HG02852 (cell line): ENCODE measurements at regions not wholly inside any gene's neighbourhood (a gene's known extent, or its start where the extent isn't known, plus 50 kb on each side); places are given as distances from the start of the nearest gene placed in this dataset.

Experiments used
- ATAC-seq: cut with Tn5 transposase; IDR thresholded peaks from one replicate; pipeline ENCODE4 v1.9.1; 2021; ENCODE audit warnings: mild to moderate bottlenecking, moderate library complexity; ENCODE audit not compliant: unreplicated experiment

GRCh38 chr11:59302991-59303390 is 55.7 kb upstream of the OR5AN1 start:
- ATAC-seq = no peak

- no peak for ATAC-seq
Observed at GRCh38 chr11:59295435-59295834, 63.3 kb upstream of the OR5AN1 start.

DNA sequence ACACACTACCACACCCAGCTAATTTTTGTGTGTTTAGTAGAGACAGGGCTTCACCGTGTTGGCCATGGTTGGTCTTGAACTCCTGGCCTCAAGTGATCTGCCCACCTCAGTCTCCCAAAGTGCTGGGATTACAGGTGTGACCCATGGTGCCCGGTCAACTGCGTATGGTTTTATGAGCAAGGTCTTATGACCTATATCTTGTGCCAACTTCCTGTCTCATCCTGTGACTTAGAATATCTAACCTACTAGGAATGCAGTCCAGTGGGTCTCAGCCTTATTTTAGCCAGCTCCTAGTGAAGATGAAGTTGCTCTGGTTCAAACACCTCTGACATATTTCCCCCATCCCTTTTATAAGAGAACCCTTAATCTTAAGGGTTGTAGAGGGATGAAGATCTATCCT is 66.1 kb upstream of the OR5AN1 start:
- no peak for ATAC-seq

GRCh38 chr11:59291228-59291627 is 67.5 kb upstream of the OR5AN1 start:
- no peak for ATAC-seq

DNA sequence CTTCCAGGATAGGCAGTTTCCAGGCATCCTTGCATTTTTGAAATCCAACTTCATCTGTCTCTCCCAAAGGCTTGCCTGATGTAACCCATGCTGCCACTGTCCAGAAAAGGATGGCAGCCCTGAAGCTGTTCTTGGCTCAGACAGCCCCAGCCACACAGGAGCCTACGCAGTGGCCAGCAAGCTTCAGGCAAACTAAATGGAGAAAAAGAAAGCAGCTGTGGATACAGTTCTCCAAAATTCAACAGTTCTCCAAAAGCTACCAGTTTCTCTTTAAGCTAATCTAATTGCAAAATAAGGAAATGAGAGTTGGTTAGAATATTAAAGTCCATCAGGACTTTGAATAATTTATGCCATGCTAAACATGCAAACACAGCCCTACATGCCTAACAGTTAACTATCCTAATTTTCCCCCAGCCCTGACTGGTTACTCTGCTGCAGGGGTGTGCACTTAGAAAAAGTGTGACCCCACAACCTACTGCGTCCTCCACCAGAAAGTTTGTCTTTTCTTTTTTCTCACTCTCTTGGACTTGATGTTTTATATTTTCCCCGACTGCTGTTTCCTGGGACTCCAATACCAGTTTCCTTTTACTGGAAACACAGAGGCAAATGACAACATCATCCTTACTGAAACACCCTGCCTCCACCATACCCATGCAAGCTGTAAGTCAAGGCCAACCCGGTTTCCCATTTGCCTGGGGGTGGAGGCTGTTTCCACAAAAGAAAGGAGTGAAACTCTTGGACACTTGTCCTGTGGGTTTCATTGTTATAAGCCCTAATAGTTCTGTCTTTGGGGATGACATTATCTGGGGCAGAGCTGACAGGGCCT is 69.1 kb upstream of the OR5AN1 start:
- no peak for ATAC-seq

- no peak for ATAC-seq
Observed at GRCh38 chr11:59285716-59286260, 72.9 kb upstream of the OR5AN1 start.

DNA sequence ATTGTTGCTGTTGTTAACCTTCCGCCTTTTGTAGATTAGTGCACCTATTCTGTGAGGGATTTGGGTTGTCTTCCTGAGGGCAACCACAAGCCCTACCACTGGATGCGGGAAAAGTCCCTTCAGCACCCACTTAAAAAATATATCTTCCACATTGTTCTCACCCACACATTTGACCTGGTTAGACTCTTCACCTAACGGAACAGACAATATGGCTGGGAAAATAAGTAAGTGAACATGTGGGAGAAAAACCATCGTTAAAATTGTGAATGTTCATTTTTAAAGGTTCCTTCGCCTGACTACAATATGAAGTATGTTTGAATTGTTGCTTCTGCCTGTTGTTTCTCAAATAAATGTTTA is 72.0 kb upstream of the MPEG1 start:
- ATAC-seq = peak; percentile 2

DNA sequence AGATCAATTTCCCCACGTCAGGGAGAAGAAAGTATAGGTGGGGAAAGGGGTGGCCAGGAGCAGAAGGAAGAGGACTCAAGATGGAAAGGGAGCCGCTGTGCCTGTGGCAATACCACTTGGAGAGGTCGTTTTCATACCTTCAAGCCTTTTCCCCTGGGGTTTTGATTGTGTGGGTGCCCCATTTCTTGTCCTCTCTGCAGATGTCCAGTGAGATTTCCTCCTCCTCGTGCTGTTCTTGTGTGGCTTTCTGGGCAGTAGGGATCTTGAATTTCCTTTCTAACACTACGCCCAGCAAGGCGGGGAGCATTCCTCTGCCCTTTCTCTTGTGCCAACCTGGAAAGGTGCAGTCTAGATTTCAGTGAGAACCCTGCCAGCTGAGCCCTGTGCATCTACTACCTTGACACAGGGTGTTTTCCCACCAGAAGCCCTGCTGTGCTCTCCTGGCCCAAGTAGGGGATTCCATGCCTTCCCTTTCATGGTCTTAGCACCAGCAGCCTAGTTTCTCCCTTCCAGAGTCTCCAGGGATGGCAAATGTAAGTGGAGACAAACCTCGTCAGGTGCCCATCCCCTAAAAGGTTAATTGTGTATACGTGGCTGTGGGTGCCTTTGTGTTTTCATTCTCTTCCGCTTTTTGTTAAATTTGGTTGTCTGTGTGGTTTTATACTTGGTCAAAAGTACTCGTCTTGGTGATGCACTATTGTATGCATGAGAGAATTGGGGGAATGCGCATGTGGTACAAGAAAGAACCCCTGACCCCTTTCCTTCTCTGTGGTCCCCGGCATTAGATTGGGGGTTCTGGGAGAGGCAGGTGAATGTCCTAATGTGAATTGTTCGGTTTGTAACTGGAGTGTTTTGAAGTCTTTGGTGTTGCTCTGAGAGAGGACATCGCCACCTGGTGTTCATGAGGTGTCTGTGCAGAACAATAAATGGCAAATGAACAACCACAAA is 71.4 kb upstream of the MPEG1 start:
- ATAC-seq = peak; percentile 68

DNA sequence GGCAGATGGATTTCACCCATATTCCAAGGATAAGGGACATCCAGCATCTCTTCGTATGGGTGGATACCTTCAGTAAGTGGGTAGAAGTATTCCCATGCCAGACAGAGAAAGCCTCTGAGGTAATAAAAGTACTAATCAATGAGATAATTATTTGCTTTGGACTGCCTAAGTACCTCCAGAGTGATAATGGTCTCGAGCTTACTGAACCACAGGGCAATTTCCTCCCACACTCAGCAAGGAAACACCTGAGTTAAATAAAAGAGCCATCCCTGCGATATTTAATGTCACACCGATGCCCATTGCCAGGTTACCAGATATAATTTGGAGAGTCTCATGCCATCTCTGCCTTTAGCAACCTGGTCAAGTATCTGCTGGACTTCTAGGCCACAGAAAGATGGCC is 70.6 kb upstream of the MPEG1 start:
- ATAC-seq = no peak

DNA sequence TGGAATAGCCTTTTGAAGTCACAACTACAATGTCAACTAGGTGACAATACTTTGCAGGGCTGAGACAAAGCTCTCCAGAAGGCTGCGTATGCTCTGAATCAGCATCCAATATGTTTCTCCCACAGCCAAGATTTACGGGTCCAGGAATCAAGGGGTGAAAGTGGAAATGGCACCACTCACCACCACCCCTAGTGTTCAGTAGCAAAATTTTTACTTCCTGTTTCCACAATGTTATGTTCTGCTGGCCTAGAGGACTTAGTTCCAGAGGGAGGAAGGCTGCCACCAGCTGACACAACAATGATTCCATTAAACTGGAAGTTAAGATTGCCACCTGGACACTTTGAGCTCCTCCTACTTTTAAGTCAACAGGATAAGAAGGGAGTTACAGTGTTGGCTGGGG is 68.5 kb upstream of the MPEG1 start:
- ATAC-seq = no peak

GRCh38 chr11:59273373-59273841 is 60.7 kb upstream of the MPEG1 start:
- peak; percentile 85 for ATAC-seq

GRCh38 chr11:59272771-59273372 is 60.1 kb upstream of the MPEG1 start:
- peak; percentile 21 for ATAC-seq

DNA sequence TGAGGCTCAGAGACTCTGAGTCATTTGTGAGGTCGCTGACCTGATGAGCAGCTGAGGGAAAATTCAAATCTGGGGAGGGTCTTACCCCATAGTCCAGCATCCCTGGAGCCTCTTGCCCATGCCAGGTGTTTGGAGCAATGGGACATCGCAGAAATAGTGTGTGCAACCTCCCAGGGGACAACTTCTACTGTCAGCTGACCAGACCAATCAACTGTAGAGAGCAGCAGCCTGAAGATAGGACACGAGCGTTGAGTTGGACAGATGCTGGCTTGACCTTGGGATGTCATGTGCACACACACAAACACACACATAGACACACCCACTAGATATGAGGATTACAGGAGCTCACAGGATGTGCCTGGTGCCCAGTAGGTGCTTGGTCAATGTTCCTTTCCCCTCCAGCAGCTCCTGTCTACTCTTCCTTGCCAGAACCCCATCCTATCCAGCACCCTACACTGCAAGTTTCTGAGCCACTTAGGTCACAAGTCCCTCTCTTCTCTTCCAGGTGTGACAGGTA is 59.1 kb upstream of the MPEG1 start:
- ATAC-seq = no peak

GRCh38 chr11:59271247-59271755 is 58.6 kb upstream of the MPEG1 start:
- no peak for ATAC-seq

- no peak for ATAC-seq
Observed at GRCh38 chr11:59267736-59268475, 55.2 kb upstream of the MPEG1 start.

GRCh38 chr11:59267196-59267595 is 54.5 kb upstream of the MPEG1 start:
- ATAC-seq = peak; percentile 73

DNA sequence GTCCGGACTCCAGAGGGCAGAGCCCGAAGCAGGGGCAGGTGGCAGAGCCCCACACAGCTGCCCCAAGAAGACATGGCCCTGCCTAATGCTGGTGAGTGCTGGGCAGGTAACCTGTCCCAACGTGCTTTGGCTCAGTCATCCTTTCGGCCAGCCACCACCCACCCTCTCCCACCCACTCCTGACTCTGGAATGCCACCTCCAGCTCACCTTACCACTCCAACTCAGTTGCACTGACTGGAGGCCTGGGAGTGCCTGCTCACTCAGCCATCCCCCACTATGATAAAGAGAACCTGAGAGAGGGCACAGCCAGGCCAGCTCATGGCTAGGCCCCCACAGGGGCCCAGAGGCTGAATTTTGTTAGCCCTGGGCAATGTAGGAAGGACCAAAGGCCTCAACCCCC is 53.8 kb upstream of the MPEG1 start:
- no peak for ATAC-seq

GRCh38 chr11:59265735-59266134 is 53.0 kb upstream of the MPEG1 start:
- ATAC-seq = no peak

- no peak for ATAC-seq
Observed at GRCh38 chr11:59264736-59265135, 52.0 kb upstream of the MPEG1 start.
